Sigmoid colon (tissue), 6 donors: ENCODE measurements at regions not wholly inside any gene's neighbourhood (a gene's known extent, or its start where the extent isn't known, plus 50 kb on each side); places are given as distances from the start of the nearest gene placed in this dataset.
A peak's percentile ranks its signal among the peaks of the same experiment; 100 is the strongest.
"Not testable (repeated sequence)": the region's sequence is repeated elsewhere in the genome, so short reads cannot be mapped to it uniquely, and the experiment has no call there.

Source experiments
- DNase-seq: peaks from one replicate; pipeline ENCODE4 v3.0.0-alpha.2; 2019
- H3K27ac ChIP-seq, 4 donors: fragments of 200-600 bp; sonication (generic); one replicate each; pipeline ENCODE4 v1.5.1; 2016 to 2019; ENCODE audit warnings: mild to moderate bottlenecking in 1 of 4
- H3K27me3 ChIP-seq, 3 donors: fragments of 200-600 bp; sonication (generic); one replicate each; pipeline ENCODE4 v1.5.1; 2019; ENCODE audit warnings: mild to moderate bottlenecking in 1 of 3
- H3K36me3 ChIP-seq, 4 donors: fragments of 200-600 bp; sonication (generic); one replicate each; pipeline ENCODE4 v1.5.1; 2016 to 2019
- H3K4me1 ChIP-seq, 4 donors: fragments of 200-600 bp; sonication (generic); one replicate each; pipeline ENCODE4 v1.5.1; 2017 to 2019
- H3K4me3 ChIP-seq, 4 donors: fragments of 200-600 bp; sonication (generic); one replicate each; pipeline ENCODE4 v1.5.1; 2017 to 2019; ENCODE audit warnings: mild to moderate bottlenecking in 2 of 4, moderate library complexity in 1 of 4
- H3K9me3 ChIP-seq, 4 donors: fragments of 200-600 bp in 3 of 4; sonication (generic) in 3 of 4; one replicate each; pipeline versions ENCODE4 v1.5.1 to v1.6.1; 2013 to 2019
- EP300 ChIP-seq, 4 donors: sonication (generic); formaldehyde crosslinking; IDR thresholded peaks; one replicate each; pipeline ENCODE4 v1.6.1; 2017; ENCODE audit warnings: antibody characterized with exemption in 4 of 4
- POLR2A ChIP-seq, 2 donors: fragments of 450-650 bp; IDR thresholded peaks; one replicate each; pipeline ENCODE4 v1.6.1; 2016; ENCODE audit warnings: antibody characterized with exemption in 2 of 2, mild to moderate bottlenecking in 2 of 2, moderate library complexity in 2 of 2
- POLR2AphosphoS5 ChIP-seq, 4 donors: sonication (generic); formaldehyde crosslinking; IDR thresholded peaks; one replicate each; pipeline ENCODE4 v1.6.1; 2017; ENCODE audit warnings: antibody characterized with exemption in 4 of 4
- WGBS, 2 donors: extraction: QIAGEN DNeasy Blood & Tissue Kit; methylation state at CpG; one replicate each; pipeline ENCODE4 v1.1.7; 2013; 5-methylcytosine and 5-hydroxymethylcytosine counted together
- intact Hi-C: fragments of 100-400 bp; cut with DNase I; formaldehyde crosslinking; loops from one replicate; pipeline ENCODE4 v1.15.1; 2023
- TF ChIP-seq, protein P1 (sequence below), 4 experiments: fragments of 450-650 bp in 3 of 4; fragments of 200-600 bp in 1 of 4; IDR thresholded peaks; one replicate each; pipeline ENCODE4 v1.5.1; 2016 to 2019; ENCODE audit warnings: antibody characterized with exemption in 4 of 4, mild to moderate bottlenecking in 3 of 4, moderate library complexity in 2 of 4
- donor health status: healthy with polysubstance abuse.
- donor health status: healthy.

DNA sequence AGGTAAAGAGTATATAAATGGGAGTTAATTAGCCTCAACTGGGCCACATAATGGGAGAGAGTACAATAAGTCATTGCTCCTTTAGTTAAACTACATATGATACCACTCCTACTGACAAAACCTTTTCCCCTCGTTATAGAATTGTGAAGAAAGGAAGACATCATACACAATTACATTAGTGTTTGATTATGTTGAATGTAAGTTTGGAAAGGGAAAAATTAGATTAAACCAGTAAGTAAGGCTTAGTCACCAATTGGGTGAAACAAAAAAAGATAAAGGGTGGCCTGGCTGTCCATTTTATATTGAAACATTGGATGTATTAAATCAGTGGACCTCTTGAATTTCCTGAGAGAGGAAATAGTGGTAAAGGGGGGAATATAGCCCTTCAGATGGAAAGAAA, 464.3 kb upstream of the PAPPA start:
- H3K27ac ChIP-seq, result no peak overlapping the region
- TF ChIP-seq POLR2A (IDR thresholded peaks at IDR 0.05) (no peak), EP300 (IDR thresholded peaks at IDR 0.05) (no peak), POLR2AphosphoS5 (IDR thresholded peaks at IDR 0.05) (no peak)
- TF ChIP-seq, protein P1, sequence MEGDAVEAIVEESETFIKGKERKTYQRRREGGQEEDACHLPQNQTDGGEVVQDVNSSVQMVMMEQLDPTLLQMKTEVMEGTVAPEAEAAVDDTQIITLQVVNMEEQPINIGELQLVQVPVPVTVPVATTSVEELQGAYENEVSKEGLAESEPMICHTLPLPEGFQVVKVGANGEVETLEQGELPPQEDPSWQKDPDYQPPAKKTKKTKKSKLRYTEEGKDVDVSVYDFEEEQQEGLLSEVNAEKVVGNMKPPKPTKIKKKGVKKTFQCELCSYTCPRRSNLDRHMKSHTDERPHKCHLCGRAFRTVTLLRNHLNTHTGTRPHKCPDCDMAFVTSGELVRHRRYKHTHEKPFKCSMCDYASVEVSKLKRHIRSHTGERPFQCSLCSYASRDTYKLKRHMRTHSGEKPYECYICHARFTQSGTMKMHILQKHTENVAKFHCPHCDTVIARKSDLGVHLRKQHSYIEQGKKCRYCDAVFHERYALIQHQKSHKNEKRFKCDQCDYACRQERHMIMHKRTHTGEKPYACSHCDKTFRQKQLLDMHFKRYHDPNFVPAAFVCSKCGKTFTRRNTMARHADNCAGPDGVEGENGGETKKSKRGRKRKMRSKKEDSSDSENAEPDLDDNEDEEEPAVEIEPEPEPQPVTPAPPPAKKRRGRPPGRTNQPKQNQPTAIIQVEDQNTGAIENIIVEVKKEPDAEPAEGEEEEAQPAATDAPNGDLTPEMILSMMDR (IDR thresholded peaks at IDR 0.05), result no peak
- intact Hi-C loops, result loop anchor here (10.0 kb wide), 2 partner anchors 95 to 465 kb away; partner anchors contain the start of gene PAPPA
- H3K4me1 ChIP-seq, result no peaks in the 10 kb centered on the region
- H3K27me3 ChIP-seq, result no peaks in the 10 kb centered on the region
- no peaks in the 10 kb centered on the region for H3K36me3 ChIP-seq
- DNase-seq, result no peak
- H3K4me3 ChIP-seq, result no peak overlapping the region
- WGBS, 2 donors, result 74 to 77% methylated on average over 1 of the region's 1 CpG
- no peaks in the 10 kb centered on the region for H3K9me3 ChIP-seq

DNA sequence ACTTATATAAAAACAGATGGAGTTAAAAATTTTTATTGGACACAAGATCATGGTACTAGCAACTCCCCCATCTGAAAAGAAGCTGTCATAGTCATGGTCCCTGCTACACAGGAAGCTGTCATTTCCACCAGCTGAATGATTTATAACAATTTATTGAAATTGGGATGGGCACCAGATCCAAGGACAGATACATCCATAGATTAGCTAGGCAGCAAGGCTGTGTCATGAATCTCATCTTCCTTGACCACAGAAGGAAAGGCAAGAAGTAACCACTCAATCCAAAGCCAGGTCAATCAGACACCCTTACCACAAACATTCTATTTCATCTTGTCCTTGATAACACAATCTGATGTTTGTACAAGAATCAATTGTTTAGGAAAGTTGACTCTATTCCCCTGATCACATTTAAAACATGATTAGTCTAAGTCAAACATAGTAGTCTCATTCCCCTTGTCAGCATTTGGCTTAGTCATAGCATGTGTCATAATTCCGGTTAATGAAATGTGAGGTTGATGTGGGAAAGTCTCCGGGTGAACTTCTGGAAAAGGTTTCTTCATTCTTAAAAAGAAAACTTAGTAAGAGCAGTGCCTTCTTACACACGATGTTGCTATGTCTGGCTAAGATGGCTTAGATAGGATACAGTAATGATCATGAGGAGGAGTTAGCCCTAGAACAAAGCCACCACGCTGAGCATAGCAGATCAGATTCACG, 462.6 kb upstream of the PAPPA start:
- H3K27ac ChIP-seq, result no peak overlapping the region
- H3K27me3 ChIP-seq, result no peaks in the 10 kb centered on the region
- H3K9me3 ChIP-seq, result no peaks in the 10 kb centered on the region
- no peaks in the 10 kb centered on the region for H3K4me1 ChIP-seq
- H3K36me3 ChIP-seq, result no peaks in the 10 kb centered on the region
- TF ChIP-seq EP300 (IDR thresholded peaks at IDR 0.05), result no peak
- TF ChIP-seq POLR2A (IDR thresholded peaks at IDR 0.05), result no peak
- peak in 1 of 4 donors; percentile 44 for TF ChIP-seq POLR2AphosphoS5 (IDR thresholded peaks at IDR 0.05)
- TF ChIP-seq, protein P1 (IDR thresholded peaks at IDR 0.05), result no peak
- 75 to 81% methylated on average over 5 of the region's 5 CpGs for WGBS, 2 donors
- DNase-seq, result no peak
- H3K4me3 ChIP-seq, result no peak overlapping the region
- intact Hi-C loops, result no loop called here

DNA sequence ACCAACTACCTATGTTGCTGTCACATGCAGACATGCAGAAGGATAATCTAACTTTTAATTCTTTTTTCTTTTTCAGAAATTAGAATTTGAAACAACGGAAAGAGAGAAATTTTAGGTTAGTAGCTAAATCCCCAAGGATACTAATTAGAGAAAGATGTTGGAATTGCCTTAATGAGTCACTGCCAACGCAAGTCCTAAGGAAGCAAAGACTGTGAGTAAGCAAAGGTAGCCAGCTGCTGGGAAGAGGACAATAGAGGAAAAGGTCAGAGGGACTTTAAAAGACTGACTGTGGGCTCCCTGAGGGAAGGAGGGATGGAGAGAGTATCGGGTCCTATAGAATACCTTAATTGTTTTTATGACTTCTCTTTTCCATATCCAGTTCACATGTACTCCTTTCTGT, 461.9 kb upstream of the PAPPA start:
- no peak for TF ChIP-seq EP300 (IDR thresholded peaks at IDR 0.05)
- TF ChIP-seq POLR2A (IDR thresholded peaks at IDR 0.05), result no peak
- TF ChIP-seq, protein P1 (IDR thresholded peaks at IDR 0.05), result no peak
- TF ChIP-seq POLR2AphosphoS5 (IDR thresholded peaks at IDR 0.05), result no peak
- no peaks in the 10 kb centered on the region for H3K27me3 ChIP-seq
- no peak overlapping the region for H3K27ac ChIP-seq
- H3K36me3 ChIP-seq, result no peaks in the 10 kb centered on the region
- H3K4me3 ChIP-seq, result no peak overlapping the region
- DNase-seq, result no peak
- H3K9me3 ChIP-seq, result no peaks in the 10 kb centered on the region
- intact Hi-C loops, result no loop called here
- WGBS, 2 donors, result 69 to 86% methylated on average over 3 of the region's 3 CpGs
- H3K4me1 ChIP-seq, result no peaks in the 10 kb centered on the region

DNA sequence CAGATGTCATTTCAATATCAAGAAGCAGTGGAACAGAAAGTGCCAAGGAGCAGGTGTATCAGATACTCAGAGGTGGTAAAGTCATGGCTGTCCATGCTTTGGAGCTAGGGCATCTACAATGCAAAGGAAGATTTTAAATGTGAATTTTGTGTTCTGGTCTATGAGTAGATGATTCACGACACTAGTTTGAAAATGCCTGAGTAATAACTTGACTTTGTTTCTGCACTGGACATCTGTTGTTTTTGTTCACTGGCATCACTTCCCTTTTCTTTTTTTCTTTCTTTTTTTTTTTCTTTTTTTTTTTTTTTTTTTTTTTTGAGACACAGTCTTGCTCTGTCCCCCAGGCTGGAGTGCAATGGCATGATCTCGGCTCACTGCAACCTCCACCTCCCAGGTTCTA, 460.7 kb upstream of the PAPPA start:
- H3K27me3 ChIP-seq, H3K36me3 ChIP-seq, intact Hi-C loops, H3K9me3 ChIP-seq, H3K4me3 ChIP-seq, DNase-seq, H3K27ac ChIP-seq, H3K4me1 ChIP-seq: not testable (repeated sequence)
- WGBS, 2 donors, result 74 to 78% methylated on average over 2 of the region's 2 CpGs

DNA sequence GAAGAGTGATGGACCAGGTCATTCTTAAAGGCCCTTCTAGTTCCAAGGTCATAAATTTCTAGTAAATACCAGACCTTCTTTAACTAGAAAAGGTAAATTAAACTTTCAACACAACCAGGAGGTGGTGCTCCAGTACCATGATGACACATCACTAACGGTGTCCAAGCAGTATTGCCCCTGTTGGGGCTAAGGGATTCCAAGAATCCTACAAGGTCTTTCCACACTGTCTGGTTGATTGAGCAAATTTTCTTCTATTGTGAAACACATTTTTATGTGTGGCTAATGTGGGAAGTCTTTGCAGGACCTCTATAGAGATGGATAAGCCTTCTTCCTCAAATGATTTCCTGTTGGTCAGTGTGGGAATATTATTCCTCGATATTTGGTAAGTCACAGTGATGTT, 459.6 kb upstream of the PAPPA start:
- H3K36me3 ChIP-seq, result no peaks in the 10 kb centered on the region
- TF ChIP-seq, protein P1 (IDR thresholded peaks at IDR 0.05), result no peak
- TF ChIP-seq EP300 (IDR thresholded peaks at IDR 0.05), result no peak
- peak in 1 of 4 donors; percentile 22 for TF ChIP-seq POLR2AphosphoS5 (IDR thresholded peaks at IDR 0.05)
- no peak for TF ChIP-seq POLR2A (IDR thresholded peaks at IDR 0.05)
- H3K27me3 ChIP-seq, result no peaks in the 10 kb centered on the region
- no peaks in the 10 kb centered on the region for H3K9me3 ChIP-seq
- no peak overlapping the region for H3K27ac ChIP-seq
- H3K4me3 ChIP-seq, result no peak overlapping the region
- WGBS, 2 donors, result 32 to 43% methylated on average over 2 of the region's 2 CpGs
- DNase-seq, result no peak
- intact Hi-C loops, result no loop called here
- H3K4me1 ChIP-seq, result no peaks in the 10 kb centered on the region
